ENCODE measurements at regions not wholly inside any gene's neighbourhood (a gene's known extent, or its start where the extent isn't known, plus 50 kb on each side); places are given as distances from the start of the nearest gene placed in this dataset.

- WGBS, 2 experiments (ENCODE audit: extremely low coverage in 1 of 2, insufficient coverage in 1 of 2, insufficient read length in 1 of 2, insufficient replicate concordance in 2 of 2, low coverage in 1 of 2, low lambda C conversion rate in 2 of 2, missing lambda C conversion rate in 1 of 2), result 91% methylated on average over 4 of the region's 4 CpGs; no CpG with 5 or more reads in 1 of the 2 experiments
- no peaks in the 10 kb centered on the region for H3K79me1 ChIP-seq (ENCODE audit: low read depth, low read length)
- no peaks in the 10 kb centered on the region for H3K36me3 ChIP-seq (ENCODE audit: control insufficient read depth in 2 of 4, insufficient read depth in 4 of 4, low read length in 3 of 4)
- no peak overlapping the region for H2AK5ac ChIP-seq (ENCODE audit: low read depth, low read length)
- H4K20me1 ChIP-seq (replicated peaks in 1 of 2; ENCODE audit: control insufficient read depth in 1 of 2, insufficient read depth in 2 of 2, low read length in 2 of 2), result no peaks in the 10 kb centered on the region
- H2AFZ ChIP-seq (ENCODE audit: low read length), result no peak overlapping the region; the same call in 1 of the 2 replicates
- H3K56ac ChIP-seq (replicated peaks; ENCODE audit: insufficient read length, low read depth, low read length), result no peak overlapping the region
- no peak overlapping the region for H2BK120ac ChIP-seq (replicated peaks; ENCODE audit: low read depth, low read length)
- no peak overlapping the region for H2BK5ac ChIP-seq (ENCODE audit: low read depth, low read length)
- H3K9me3 ChIP-seq (ENCODE audit: insufficient read depth in 2 of 2, low read depth in 1 of 2, low read length in 1 of 2), result no peaks in the 10 kb centered on the region
- H3K18ac ChIP-seq (ENCODE audit: extremely low read depth, low read length), result no peak overlapping the region
- H4K8ac ChIP-seq (ENCODE audit: extremely low read depth, insufficient read depth, low read length), result no peak overlapping the region
- FAIRE-seq, result no peak
- H4K91ac ChIP-seq (replicated peaks; ENCODE audit: insufficient read length, low read length), result no peak overlapping the region
- no peak overlapping the region for H3K4me2 ChIP-seq (ENCODE audit: insufficient read depth in 1 of 2, low read depth in 2 of 2, low read length in 2 of 2)
- no peak overlapping the region for H2BK12ac ChIP-seq (ENCODE audit: low read depth, low read length)
- no peak overlapping the region for H2BK20ac ChIP-seq (ENCODE audit: low read length)
- no peak overlapping the region for H4K5ac ChIP-seq (ENCODE audit: insufficient read length, low read depth, low read length)
- no peak overlapping the region for H3K4me3 ChIP-seq (ENCODE audit: extremely low read depth in 1 of 4, insufficient read depth in 2 of 4, low read depth in 3 of 4, low read length in 4 of 4)
- ChIA-PET CTCF (ENCODE audit: partially characterized antibody) (interaction anchor here (1.2 kb wide), 1 partner anchor 63 kb away, joined by 3 read pairs; no protein-coding TSS in a partner anchor), POLR2A (ENCODE audit: partially characterized antibody) (no interaction called here)
- H3K79me2 ChIP-seq (ENCODE audit: control insufficient read depth in 1 of 2, insufficient read depth in 2 of 2, low read length in 2 of 2), result no peaks in the 10 kb centered on the region
- no peak overlapping the region for H3K9ac ChIP-seq (replicated peaks in 1 of 4; ENCODE audit: extremely low read depth in 1 of 4, low read depth in 3 of 4, low read length in 3 of 4)
- no peak overlapping the region for H3K4ac ChIP-seq (replicated peaks; ENCODE audit: insufficient read length, low read depth, low read length)
- no peak for DNase-seq (ENCODE audit: low read depth in 1 of 2, low spot score in 2 of 2)
- H3K23me2 ChIP-seq (ENCODE audit: low read depth, low read length), result no peaks in the 10 kb centered on the region
- no peak overlapping the region for H3K14ac ChIP-seq (ENCODE audit: insufficient read length)
- H2BK15ac ChIP-seq (ENCODE audit: low read length), result no peak overlapping the region
- H3K27ac ChIP-seq (ENCODE audit: low read depth, low read length), result no peak overlapping the region
- no peak overlapping the region for H3K23ac ChIP-seq (ENCODE audit: insufficient read length)
- no peaks in the 10 kb centered on the region for H3K4me1 ChIP-seq (replicated peaks in 1 of 4; ENCODE audit: control insufficient read depth in 3 of 4, insufficient read depth in 4 of 4, low read length in 3 of 4)
- H3K27me3 ChIP-seq (replicated peaks in 1 of 4; ENCODE audit: control insufficient read depth in 3 of 4, extremely low read depth in 1 of 4, insufficient read depth in 3 of 4, low read length in 3 of 4), result no peaks in the 10 kb centered on the region
- TF ChIP-seq MAFK (IDR thresholded peaks at IDR 0.05; ENCODE audit: low read depth, low read length) (no peak), CBX8 (IDR thresholded peaks at IDR 0.05; ENCODE audit: borderline replicate concordance, low read depth, low read length) (no peak), POLR2AphosphoS5 (IDR thresholded peaks at IDR 0.05; ENCODE audit: low read depth, low read length) (no peak), KDM1A (IDR thresholded peaks at IDR 0.05; ENCODE audit: borderline replicate concordance, low read length) (no peak), KDM5A (IDR thresholded peaks at IDR 0.05; ENCODE audit: low read length) (no peak), JUN (IDR thresholded peaks at IDR 0.05; ENCODE audit: low read depth, low read length) (no peak), SAP30 (IDR thresholded peaks at IDR 0.05; ENCODE audit: insufficient read depth, insufficient replicate concordance, low read length) (no peak), USF2 (IDR thresholded peaks at IDR 0.05; ENCODE audit: low read length) (no peak), JUND (IDR thresholded peaks at IDR 0.05; ENCODE audit: low read length) (no peak), HDAC6 (IDR thresholded peaks at IDR 0.05; ENCODE audit: low read depth, low read length) (no peak), SIN3A (conservative IDR thresholded peaks at IDR 0.05 in 1 of 2, IDR thresholded peaks at IDR 0.05 in 1 of 2; ENCODE audit: low read depth in 1 of 2, low read length in 2 of 2) (no peak), CHD2 (IDR thresholded peaks at IDR 0.05; ENCODE audit: low read length) (no peak), RBBP5 (IDR thresholded peaks at IDR 0.05; ENCODE audit: borderline replicate concordance, low read depth, low read length) (no peak), SP4 (IDR thresholded peaks at IDR 0.05; ENCODE audit: low read length) (no peak), TCF12 (IDR thresholded peaks at IDR 0.05; ENCODE audit: low read depth, low read length) (no peak)
Observed at GRCh38 chr11:101264306-101264705, 134.7 kb upstream of the PGR start.
